ENCODE measurements at regions not wholly inside any gene's neighbourhood (a gene's known extent, or its start where the extent isn't known, plus 50 kb on each side); places are given as distances from the start of the nearest gene placed in this dataset.

GRCh38 chr3:66642484-66642883 lies 141.7 kb upstream of the LRIG1 start:
- TF ChIP-seq POLR2AphosphoS5 (IDR thresholded peaks at IDR 0.05; ENCODE audit: low read depth, low read length) (no peak), CTCF (IDR thresholded peaks at IDR 0.05; ENCODE audit: control extremely low read depth in 1 of 3, insufficient read depth in 1 of 3, low read depth in 1 of 3, low read length in 3 of 3) (no peak), CHD7 (IDR thresholded peaks at IDR 0.05; ENCODE audit: insufficient replicate concordance, low read length) (no peak), POLR2A (IDR thresholded peaks at IDR 0.05; ENCODE audit: control extremely low read depth in 1 of 2, low read depth in 2 of 2, low read length in 2 of 2) (no peak), EZH2 (IDR thresholded peaks at IDR 0.05; ENCODE audit: low read depth, low read length, severe bottlenecking) (no peak), EP300 (IDR thresholded peaks at IDR 0.05; ENCODE audit: borderline replicate concordance in 1 of 2, low read depth in 2 of 2, low read length in 2 of 2) (no peak), SUZ12 (IDR thresholded peaks at IDR 0.05; ENCODE audit: low read length) (no peak)
- TF ChIP-seq, protein P1, sequence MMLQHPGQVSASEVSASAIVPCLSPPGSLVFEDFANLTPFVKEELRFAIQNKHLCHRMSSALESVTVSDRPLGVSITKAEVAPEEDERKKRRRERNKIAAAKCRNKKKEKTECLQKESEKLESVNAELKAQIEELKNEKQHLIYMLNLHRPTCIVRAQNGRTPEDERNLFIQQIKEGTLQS (IDR thresholded peaks at IDR 0.05; ENCODE audit: insufficient read depth, low read depth, low read length): no peak

Data from H1 (cell line).